ENCODE measurements at regions not wholly inside any gene's neighbourhood (a gene's known extent, or its start where the extent isn't known, plus 50 kb on each side); places are given as distances from the start of the nearest gene placed in this dataset.

- Histone ChIP-seq H3K36me3 (ENCODE audit: control insufficient read depth in 2 of 2, insufficient read depth in 1 of 2, low read length in 2 of 2) (no peaks in the 10 kb centered on the region), H3K9me3 (ENCODE audit: control insufficient read depth, insufficient read depth, low read depth, low read length) (no peaks in the 10 kb centered on the region), H3K4me3 (ENCODE audit: low read depth, low read length) (no peak overlapping the region), H3K27ac (ENCODE audit: extremely low read depth, low read depth, low read length) (no peak overlapping the region), H3K4me1 (ENCODE audit: control insufficient read depth, insufficient read depth, low read length) (no peaks in the 10 kb centered on the region)
- TF ChIP-seq EGR2 (tag by site-specific recombination; IDR thresholded peaks at IDR 0.05; ENCODE audit: low read depth) (no peak), ZNF26 (tag by site-specific recombination; IDR thresholded peaks at IDR 0.05) (no peak), ZBTB8A (tag by site-specific recombination; IDR thresholded peaks at IDR 0.05) (no peak), MYNN (tag by site-specific recombination; IDR thresholded peaks at IDR 0.05; ENCODE audit: borderline replicate concordance) (no peak), ZNF488 (tag by site-specific recombination; IDR thresholded peaks at IDR 0.05) (no peak), ZNF311 (tag by site-specific recombination; IDR thresholded peaks at IDR 0.05; ENCODE audit: borderline replicate concordance) (no peak), CTCF (tag by site-specific recombination; IDR thresholded peaks at IDR 0.05) (no peak), ZBTB49 (tag by site-specific recombination; IDR thresholded peaks at IDR 0.05; ENCODE audit: low read depth) (no peak), GFI1B (tag by site-specific recombination; IDR thresholded peaks at IDR 0.05) (no peak), ZNF621 (tag by site-specific recombination; IDR thresholded peaks at IDR 0.05) (no peak), ELK4 (IDR thresholded peaks at IDR 0.05; ENCODE audit: borderline replicate concordance, low read depth, low read length) (no peak), MEIS1 (CRISPR knock-in tag; IDR thresholded peaks at IDR 0.05; ENCODE audit: borderline replicate concordance) (no peak), ZNF639 (tag by site-specific recombination; IDR thresholded peaks at IDR 0.05) (no peak), ZNF362 (tag by site-specific recombination; IDR thresholded peaks at IDR 0.05) (no peak), ZNF404 (tag by site-specific recombination; IDR thresholded peaks at IDR 0.05) (no peak)
- ChIA-PET POLR2A (no interaction called here), CTCF (interaction anchor here (1.2 kb wide), 1 partner anchor 52 kb away, joined by 3 read pairs; no protein-coding TSS in a partner anchor)
These were observed 677.5 kb downstream of the HDGFL1 start for GRCh38 chr6:23246896-23247295.
